ENCODE measurements at regions not wholly inside any gene's neighbourhood (a gene's known extent, or its start where the extent isn't known, plus 50 kb on each side); places are given as distances from the start of the nearest gene placed in this dataset.

DNA sequence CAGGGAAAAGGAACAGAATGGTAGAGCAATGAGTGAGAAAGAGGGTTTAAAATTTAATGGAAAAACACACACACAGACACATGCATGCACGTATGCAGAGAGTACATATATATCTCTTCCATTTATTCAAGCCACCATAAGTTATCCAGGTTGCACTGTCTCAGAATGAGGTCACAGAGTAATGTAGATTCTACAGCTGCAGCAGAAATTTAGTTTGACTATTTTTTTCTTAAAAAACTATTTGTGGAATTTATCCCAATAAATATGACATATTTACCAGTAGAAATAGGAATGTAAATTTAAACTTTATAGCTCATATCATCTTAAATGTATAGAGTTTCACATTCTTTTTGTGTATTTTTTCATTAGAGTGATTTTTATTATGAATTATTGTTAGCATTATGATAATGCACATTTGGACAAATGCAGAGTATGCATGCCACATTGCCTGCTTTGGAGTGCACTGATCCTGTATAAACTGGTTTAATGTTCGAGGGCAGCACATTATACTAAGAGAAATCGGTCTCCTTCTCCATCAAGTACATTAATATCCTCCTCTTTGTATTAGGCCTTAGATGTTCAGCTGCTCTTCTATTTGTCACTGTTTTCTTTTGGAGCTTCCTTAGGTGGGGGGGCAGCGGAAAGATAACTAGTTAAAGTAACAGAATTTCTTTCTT, 216.3 kb upstream of the TARS1 start:
- Histone ChIP-seq H3K36me3 (no peaks in the 10 kb centered on the region), H3K27me3 (no peaks in the 10 kb centered on the region), H3K9me3 (peaks cover 0 to 3% (median 0%) of the 10 kb centered on the region in 4 donors), H3K4me1 (peaks cover 0 to 29% (median 22%) of the 10 kb centered on the region in 4 donors), H3K4me3 (no peak overlapping the region), H3K27ac (no peak overlapping the region)
- intact Hi-C loops (cut with DNase I), result no loop called here
- no peak for DNase-seq
- WGBS, 2 donors, result 82 to 90% methylated on average over 4 of the region's 4 CpGs
- TF ChIP-seq POLR2AphosphoS5 (IDR thresholded peaks at IDR 0.05) (no peak), EP300 (IDR thresholded peaks at IDR 0.05) (no peak), POLR2A (IDR thresholded peaks at IDR 0.05) (no peak)
- TF ChIP-seq, protein P1, sequence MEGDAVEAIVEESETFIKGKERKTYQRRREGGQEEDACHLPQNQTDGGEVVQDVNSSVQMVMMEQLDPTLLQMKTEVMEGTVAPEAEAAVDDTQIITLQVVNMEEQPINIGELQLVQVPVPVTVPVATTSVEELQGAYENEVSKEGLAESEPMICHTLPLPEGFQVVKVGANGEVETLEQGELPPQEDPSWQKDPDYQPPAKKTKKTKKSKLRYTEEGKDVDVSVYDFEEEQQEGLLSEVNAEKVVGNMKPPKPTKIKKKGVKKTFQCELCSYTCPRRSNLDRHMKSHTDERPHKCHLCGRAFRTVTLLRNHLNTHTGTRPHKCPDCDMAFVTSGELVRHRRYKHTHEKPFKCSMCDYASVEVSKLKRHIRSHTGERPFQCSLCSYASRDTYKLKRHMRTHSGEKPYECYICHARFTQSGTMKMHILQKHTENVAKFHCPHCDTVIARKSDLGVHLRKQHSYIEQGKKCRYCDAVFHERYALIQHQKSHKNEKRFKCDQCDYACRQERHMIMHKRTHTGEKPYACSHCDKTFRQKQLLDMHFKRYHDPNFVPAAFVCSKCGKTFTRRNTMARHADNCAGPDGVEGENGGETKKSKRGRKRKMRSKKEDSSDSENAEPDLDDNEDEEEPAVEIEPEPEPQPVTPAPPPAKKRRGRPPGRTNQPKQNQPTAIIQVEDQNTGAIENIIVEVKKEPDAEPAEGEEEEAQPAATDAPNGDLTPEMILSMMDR (IDR thresholded peaks at IDR 0.05), result no peak

DNA sequence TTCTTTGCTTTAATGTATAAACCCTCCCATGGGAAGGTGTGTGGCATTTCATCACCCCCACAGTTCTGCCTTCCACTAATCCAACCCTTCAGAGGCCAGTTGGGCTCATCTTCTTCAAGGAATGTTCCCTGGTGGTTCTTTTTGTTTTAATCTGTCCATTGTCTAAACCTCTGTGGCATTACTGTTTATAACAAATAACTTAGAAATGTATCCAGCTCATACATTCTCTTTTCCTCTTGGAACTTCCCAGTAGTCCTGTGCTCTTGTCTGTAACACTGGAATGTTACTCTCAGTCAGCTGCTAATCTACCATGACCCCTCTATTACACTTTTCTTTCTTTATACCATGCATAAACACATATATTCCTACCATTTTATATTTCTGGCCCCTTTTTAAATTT, 213.5 kb upstream of the TARS1 start:
- intact Hi-C loops (cut with DNase I), result no loop called here
- peaks cover 0 to 3% (median 0%) of the 10 kb centered on the region in 4 donors for H3K9me3 ChIP-seq
- TF ChIP-seq, protein P1 (IDR thresholded peaks at IDR 0.05), result no peak
- TF ChIP-seq POLR2A (IDR thresholded peaks at IDR 0.05) (no peak), POLR2AphosphoS5 (IDR thresholded peaks at IDR 0.05) (no peak), EP300 (IDR thresholded peaks at IDR 0.05) (no peak)
- H3K4me3 ChIP-seq, result no peak overlapping the region
- H3K27ac ChIP-seq, result peak overlapping the region in 2 of 4 donors; percentile 19 to 39
- H3K4me1 ChIP-seq, result peaks cover 0 to 29% (median 20%) of the 10 kb centered on the region in 4 donors
- no peak for DNase-seq
- no peaks in the 10 kb centered on the region for H3K27me3 ChIP-seq
- H3K36me3 ChIP-seq, result no peaks in the 10 kb centered on the region

DNA sequence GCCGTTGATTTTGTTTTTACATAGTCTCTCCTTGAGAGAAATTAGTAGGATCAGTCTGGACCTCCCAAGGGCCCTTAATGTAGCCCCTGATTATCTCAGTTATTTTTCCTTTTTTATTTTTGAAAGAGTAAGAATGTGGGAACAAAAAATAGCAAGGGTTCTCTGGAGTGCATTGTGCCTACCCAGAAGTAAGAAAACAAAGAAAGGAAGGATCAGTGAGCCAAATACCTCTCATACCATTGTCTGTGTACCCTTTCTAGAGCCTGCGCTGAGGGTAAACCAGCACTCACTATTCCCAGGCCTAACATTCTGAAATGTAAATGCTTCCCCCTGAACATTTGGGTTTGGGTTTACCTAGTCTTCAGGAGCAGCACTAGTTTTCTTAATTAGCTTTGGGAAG, 213.0 kb upstream of the TARS1 start:
- 86 to 92% methylated on average over 2 of the region's 2 CpGs for WGBS, 2 donors
- H3K27ac ChIP-seq, result peak overlapping the region in 3 of 4 donors; percentile 14 to 39 (median 19)
- no peaks in the 10 kb centered on the region for H3K36me3 ChIP-seq
- TF ChIP-seq POLR2A (IDR thresholded peaks at IDR 0.05) (no peak), EP300 (IDR thresholded peaks at IDR 0.05) (no peak)
- TF ChIP-seq, protein P1 (IDR thresholded peaks at IDR 0.05), result no peak
- peaks cover 0 to 34% (median 22%) of the 10 kb centered on the region in 4 donors for H3K4me1 ChIP-seq
- H3K27me3 ChIP-seq, result no peaks in the 10 kb centered on the region
- H3K4me3 ChIP-seq, result no peak overlapping the region
- intact Hi-C loops (cut with DNase I), result no loop called here
- no peak for DNase-seq
- peaks cover 0 to 3% (median 0%) of the 10 kb centered on the region in 4 donors for H3K9me3 ChIP-seq

DNA sequence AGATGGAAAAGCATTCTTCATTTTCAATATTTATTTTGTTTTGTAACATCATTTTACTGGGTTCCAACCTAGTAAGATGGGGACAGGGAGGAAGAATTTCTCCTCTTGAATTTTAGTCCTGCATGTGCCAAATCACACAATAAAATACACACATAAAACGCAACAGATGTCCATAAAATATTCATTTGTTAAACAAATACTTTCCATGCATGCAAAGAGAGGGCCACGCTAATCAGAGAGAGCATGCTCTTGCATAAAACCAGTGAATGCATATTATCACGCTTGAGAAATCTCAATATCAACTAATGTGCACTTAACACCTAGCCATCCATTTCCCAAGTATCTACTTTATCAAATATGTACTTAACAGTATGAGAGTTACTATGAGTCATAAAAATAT, 212.6 kb upstream of the TARS1 start:
- Histone ChIP-seq H3K4me1 (peaks cover 0 to 38% (median 24%) of the 10 kb centered on the region in 4 donors), H3K27ac (peak overlapping the region in 3 of 4 donors; percentile 14 to 39 (median 19)), H3K4me3 (no peak overlapping the region), H3K9me3 (peaks cover 0 to 3% (median 0%) of the 10 kb centered on the region in 4 donors), H3K27me3 (no peaks in the 10 kb centered on the region), H3K36me3 (no peaks in the 10 kb centered on the region)
- DNase-seq, result no peak
- intact Hi-C loops (cut with DNase I), result no loop called here
- TF ChIP-seq POLR2AphosphoS5 (IDR thresholded peaks at IDR 0.05) (no peak), POLR2A (IDR thresholded peaks at IDR 0.05) (no peak), EP300 (IDR thresholded peaks at IDR 0.05) (no peak)
- TF ChIP-seq, protein P1 (IDR thresholded peaks at IDR 0.05), result no peak
- 52 to 68% methylated on average over 3 of the region's 3 CpGs for WGBS, 2 donors

DNA sequence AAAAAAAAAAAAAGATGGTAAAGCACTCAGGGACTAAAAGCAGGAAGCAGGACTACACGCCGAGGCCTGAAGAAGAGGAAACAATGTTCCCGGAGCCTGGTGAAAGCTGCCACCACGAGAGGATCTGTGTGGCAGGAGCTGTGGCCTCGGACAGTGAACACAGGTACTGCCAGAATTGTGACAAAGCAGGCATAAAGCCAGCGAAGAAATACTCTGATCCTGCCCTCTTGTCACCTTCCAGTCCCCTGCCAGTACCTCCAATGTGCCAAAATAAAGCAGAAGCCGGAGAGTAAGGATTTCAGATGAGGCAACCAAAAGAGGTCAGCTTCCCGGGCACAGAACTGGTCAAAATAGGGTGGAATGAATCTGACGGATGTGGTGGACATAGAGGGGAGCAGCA, 211.5 kb upstream of the TARS1 start:
- TF ChIP-seq POLR2AphosphoS5 (IDR thresholded peaks at IDR 0.05), result no peak
- no peak for TF ChIP-seq POLR2A (IDR thresholded peaks at IDR 0.05)
- no peak for TF ChIP-seq EP300 (IDR thresholded peaks at IDR 0.05)
- no peak overlapping the region for H3K4me3 ChIP-seq
- no peak for DNase-seq
- peaks cover 0 to 44% (median 29%) of the 10 kb centered on the region in 4 donors for H3K4me1 ChIP-seq
- 59 to 81% methylated on average over 9 of the region's 9 CpGs for WGBS, 2 donors
- intact Hi-C loops (cut with DNase I), result no loop called here
- H3K27me3 ChIP-seq, result no peaks in the 10 kb centered on the region
- no peak overlapping the region for H3K27ac ChIP-seq
- no peaks in the 10 kb centered on the region for H3K36me3 ChIP-seq
- peaks cover 0 to 3% (median 0%) of the 10 kb centered on the region in 4 donors for H3K9me3 ChIP-seq
